GM18907 (cell line): ENCODE measurements at regions not wholly inside any gene's neighbourhood (a gene's known extent, or its start where the extent isn't known, plus 50 kb on each side); places are given as distances from the start of the nearest gene placed in this dataset.
"Not testable (repeated sequence)": the region's sequence is repeated elsewhere in the genome, so short reads cannot be mapped to it uniquely, and the experiment has no call there.

ENCODE experiments used
- ATAC-seq: cut with Tn5 transposase; IDR thresholded peaks from one replicate; pipeline ENCODE4 v1.9.1; 2021; ENCODE audit warnings: mild to moderate bottlenecking, moderate library complexity; ENCODE audit not compliant: unreplicated experiment

- ATAC-seq = no peak
Observed at GRCh38 chr4:29908276-29908675, 811.9 kb upstream of the PCDH7 start.

GRCh38 chr4:29927895-29928294 is 792.3 kb upstream of the PCDH7 start:
- no peak for ATAC-seq

GRCh38 chr4:29948451-29948850 is 771.7 kb upstream of the PCDH7 start:
- ATAC-seq = no peak

- ATAC-seq = no peak
Observed at GRCh38 chr4:29948858-29949257, 771.3 kb upstream of the PCDH7 start.

DNA sequence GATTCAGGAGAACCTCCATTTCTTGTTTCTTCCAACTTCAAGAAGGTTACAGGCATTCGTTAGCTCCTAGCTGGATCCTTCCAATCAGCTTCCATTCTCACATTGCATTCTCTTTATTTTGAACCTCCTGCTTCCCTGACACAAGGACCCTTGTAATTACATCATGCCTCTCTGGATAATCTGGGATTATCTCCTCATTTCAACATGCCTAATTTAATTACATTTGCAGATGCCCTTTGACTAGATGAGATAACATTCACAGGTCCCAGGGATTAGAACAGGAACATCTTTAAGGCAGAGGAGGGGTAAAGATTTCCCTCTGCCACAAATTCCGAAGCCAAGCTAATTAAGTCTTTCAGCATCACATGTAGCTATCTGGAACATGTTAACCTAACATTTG is 753.8 kb upstream of the PCDH7 start:
- ATAC-seq = no peak

DNA sequence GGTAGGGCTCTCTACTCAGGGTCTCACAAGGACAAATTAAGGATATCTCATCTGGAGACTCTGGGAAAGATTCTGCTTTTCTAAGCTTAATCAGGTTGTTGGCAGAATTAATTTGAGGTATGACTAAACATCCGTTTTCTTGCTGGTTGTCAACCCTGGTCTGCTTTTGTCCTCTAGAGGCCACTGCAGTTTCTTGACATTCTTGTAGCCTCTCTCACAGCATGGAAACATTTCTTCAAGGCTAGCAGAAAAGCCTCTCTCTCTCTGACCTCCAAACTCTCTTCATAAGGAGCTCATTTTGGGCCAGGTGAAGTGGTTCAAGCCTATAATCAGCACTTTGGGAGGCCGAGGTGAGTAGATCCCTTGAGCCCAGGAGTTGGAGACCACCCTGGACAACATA is 749.5 kb upstream of the PCDH7 start:
- no peak for ATAC-seq

DNA sequence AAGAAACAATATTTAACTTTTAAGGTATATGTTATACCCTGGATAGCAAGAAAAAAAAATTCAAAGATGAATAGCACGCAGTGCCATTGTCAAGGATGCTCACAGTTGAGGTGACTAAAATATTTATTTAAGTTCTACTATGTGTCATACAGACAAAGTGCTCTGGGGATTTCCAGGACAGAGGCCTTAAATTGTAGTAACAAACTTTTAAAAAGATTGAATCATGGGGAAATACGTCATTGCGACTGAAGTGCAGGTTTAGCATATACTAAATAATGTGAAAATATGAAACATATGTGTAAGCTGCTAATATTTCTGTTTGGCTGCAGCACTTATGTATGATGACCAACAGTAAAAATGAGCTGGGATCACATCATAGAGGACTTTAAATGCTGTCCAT is 748.0 kb upstream of the PCDH7 start:
- ATAC-seq = no peak

DNA sequence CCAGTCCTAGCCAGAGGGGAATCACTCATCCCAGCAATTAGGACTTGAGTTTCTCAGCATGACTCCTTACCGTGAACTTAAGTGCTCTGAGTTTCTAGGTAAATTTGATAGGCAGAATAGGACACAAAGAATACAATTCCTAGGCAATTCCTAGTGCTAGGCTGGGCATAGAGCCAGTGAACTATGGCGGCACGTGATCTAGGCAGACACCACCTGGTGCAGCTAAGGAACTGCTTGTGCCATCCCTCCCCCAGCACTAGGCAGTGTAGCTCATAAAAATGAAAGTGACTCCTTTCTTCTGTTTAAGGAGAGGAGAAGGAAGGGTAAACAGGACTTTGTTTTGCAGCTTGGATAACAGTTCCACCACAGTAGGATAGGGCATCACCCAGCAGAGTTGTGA is 736.3 kb upstream of the PCDH7 start:
- no peak for ATAC-seq

DNA sequence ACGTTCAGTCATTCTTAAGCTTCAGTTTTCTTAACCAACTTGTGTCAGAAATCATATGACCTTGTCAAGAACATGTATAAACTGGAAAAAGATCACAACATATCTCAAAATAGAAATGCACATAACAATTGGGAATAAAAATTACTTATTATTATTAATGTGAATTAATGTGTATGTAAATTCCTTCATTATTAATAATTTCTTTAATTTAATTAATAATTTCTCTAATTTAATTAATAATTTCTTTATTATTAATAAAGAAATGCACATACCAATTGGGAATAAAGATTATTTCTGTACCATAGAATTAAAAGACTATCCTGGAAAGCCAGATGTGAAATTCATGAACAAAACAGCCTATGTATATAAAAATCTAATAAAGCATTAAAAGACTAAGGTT is 718.5 kb upstream of the PCDH7 start:
- no peak for ATAC-seq

DNA sequence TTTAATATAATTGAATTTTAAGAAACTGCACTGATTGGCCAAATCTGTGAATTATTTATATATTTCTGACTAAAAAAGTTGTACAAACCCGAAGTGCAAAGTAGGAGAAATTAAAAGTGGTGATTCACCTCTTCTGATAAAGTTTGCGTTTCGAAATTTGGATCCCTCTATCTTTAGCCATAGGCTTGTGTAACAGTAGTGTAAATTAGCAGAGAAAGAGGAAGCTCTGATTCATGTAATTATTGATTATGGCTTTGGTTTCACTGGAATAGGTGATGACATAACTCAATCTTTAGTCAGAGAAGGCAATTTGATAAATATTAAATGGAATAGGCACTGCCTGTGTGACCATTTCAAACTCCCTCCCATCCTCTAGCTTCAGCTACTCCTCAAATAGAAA is 717.8 kb upstream of the PCDH7 start:
- no peak for ATAC-seq

DNA sequence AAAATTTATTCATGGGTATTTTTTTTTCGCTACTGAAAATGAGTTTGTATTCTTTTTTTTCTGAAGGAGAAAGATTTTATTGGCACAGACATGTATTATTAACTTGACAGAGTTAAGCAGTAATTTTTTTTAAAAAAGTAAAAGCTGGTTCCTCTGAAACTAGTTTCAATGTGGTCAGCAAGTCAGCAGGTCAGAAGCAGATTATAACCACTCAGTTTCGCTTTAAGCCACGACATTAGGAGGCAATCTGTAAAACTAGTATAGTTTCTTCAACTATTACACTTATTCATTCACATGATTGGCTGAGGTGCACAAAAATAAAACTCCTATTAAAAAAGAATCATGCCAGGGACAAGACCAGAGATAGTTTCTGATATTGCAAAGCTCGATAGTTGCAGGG is 714.2 kb upstream of the PCDH7 start:
- ATAC-seq = no peak

GRCh38 chr4:30024526-30024925 is 695.6 kb upstream of the PCDH7 start:
- ATAC-seq = no peak

DNA sequence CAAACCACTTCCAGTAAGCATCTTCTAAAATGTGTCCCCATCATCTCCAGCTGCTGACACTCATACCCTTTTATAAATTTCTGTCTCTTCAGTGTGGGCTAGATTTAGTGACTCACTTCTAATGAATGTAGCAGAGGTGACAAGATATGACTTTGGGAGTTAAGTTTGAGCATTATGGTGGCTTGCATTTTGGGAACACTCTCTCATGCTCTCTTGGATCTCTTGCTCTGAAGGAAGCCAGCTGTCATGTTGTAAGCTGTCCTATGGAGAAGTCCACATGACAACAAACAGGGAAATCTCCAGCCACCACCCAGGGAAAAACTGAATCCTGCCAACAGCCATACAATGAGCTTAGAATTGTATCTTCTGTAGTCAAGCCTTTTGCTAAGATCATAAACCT is 691.3 kb upstream of the PCDH7 start:
- ATAC-seq = no peak

DNA sequence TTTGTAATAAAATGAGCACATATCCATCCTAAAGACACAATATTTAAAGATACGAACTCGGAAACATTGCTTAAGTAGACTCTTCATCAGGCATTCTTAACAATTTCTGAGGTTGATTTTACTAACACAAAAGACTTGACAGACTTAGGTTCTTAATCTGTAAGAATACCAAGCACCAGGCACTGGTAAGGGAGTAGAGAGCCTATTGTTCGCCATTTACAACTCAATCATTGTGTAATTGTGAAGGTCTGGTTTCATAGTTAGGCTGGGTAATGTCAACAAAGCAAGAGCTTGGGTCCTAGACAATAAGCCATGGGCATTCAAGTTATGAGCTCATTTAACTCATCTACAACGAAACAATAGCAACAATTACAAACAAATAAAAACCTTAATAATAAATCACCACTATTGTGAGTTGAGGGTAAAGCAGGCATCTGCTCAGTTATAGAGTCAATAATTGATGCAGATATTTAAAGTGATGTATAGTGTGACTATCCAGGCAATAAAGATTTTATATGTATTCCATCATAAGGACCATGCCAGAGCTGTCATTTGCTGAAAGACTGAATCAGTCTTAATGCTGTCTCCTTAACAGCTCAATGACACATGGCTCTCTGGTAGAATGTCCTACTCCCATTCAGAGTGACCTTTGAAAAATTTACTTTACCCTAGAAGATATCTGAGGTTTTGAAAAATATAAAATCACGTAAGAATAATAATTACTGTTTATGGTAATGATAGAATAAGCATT is 664.0 kb upstream of the PCDH7 start:
- no peak for ATAC-seq

DNA sequence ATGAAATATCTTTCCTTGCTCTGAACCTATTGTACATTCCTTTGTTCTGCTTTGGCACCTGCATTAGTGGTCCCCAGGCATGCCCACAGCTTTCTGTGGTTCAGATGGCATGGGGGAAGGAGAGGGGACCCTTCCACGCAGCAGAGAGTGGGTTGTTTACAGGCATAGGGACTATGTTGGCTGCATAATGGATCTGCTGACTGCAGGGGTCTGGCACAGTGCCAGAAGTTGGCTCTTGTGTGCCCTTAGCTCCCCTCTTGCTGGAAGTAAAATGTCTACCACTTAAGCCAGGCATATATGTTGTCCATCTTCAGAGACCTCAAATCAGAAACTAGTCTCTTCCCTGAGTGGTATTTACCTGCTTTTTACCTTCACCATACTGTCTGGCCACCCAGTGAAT is 651.9 kb upstream of the PCDH7 start:
- no peak for ATAC-seq

GRCh38 chr4:30073011-30073710 is 647.0 kb upstream of the PCDH7 start:
- no peak for ATAC-seq

GRCh38 chr4:30092420-30093128 is 627.6 kb upstream of the PCDH7 start:
- ATAC-seq = not testable (repeated sequence)

GRCh38 chr4:30094887-30095286 is 625.3 kb upstream of the PCDH7 start:
- no peak for ATAC-seq

DNA sequence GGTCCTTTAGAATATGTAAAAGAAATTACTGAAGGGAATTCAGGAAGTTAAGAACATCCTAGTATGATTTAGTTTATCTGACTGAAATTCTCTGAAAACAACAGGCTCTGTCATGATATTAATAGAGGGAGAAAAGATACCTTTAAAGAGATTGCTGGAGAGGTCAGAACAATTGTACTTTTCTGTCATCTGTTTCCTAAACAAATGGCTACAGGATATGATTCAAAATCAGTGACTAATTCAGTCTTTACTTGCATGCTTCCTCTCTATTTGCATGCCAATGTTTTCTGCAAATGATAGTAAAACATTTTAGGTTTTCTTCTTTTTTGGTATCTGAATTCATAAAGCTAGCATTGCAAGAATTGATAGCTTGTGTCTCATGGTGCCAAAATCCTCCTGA is 616.7 kb upstream of the PCDH7 start:
- ATAC-seq = no peak

GRCh38 chr4:30116401-30116800 is 603.8 kb upstream of the PCDH7 start:
- no peak for ATAC-seq

GRCh38 chr4:30117433-30117832 is 602.7 kb upstream of the PCDH7 start:
- ATAC-seq = no peak

DNA sequence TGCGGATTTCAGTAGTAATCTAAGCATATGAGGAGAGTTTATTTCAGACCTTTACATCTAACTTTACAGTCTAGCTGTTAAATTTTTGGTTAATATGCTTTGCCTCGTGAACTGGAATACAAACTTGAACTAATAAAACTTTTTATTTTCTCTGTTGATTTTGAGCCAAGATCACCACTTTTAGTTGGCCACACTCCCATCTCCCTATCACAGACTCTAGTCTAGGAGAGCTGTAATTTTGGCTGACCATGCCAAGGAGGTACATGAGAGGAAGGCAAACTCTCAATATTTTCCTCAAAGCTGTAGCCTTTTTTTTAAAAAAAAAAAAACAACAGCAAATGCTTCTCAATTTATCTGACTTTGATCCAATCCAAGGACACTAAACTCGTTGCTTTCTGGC is 597.5 kb upstream of the PCDH7 start:
- ATAC-seq = no peak
